HS-27A (cell line): ENCODE measurements at regions not wholly inside any gene's neighbourhood (a gene's known extent, or its start where the extent isn't known, plus 50 kb on each side); places are given as distances from the start of the nearest gene placed in this dataset.

ENCODE experiments used
- DNase-seq: peaks from one replicate; pipeline ENCODE4 v3.0.0-alpha.2; 2012; ENCODE audit warnings: low read depth, missing footprints

GRCh38 chr12:31781894-31782540 lies 53.2 kb upstream of the AMN1 start:
- no peak for DNase-seq

GRCh38 chr12:31780096-31780495 lies 51.3 kb upstream of the AMN1 start:
- no peak for DNase-seq

- no peak for DNase-seq
Observed at GRCh38 chr12:31778687-31779086, 49.9 kb upstream of the AMN1 start.
